Left ventricle myocardium inferior (tissue), 1 donor: ENCODE measurements at regions not wholly inside any gene's neighbourhood (a gene's known extent, or its start where the extent isn't known, plus 50 kb on each side); places are given as distances from the start of the nearest gene placed in this dataset.
"Not testable (repeated sequence)": the region's sequence is repeated elsewhere in the genome, so short reads cannot be mapped to it uniquely, and the experiment has no call there.

ENCODE experiments used
- DNase-seq: peaks from one replicate; pipeline ENCODE4 v3.0.0-alpha.2; 2020
- H3K27ac ChIP-seq: fragments of 200-600 bp; replicated peaks from 2 replicates; pipeline ENCODE4 v1.8.0; 2021
- H3K27me3 ChIP-seq: fragments of 200-600 bp; 2 replicates; pipeline ENCODE4 v1.8.0; 2021; ENCODE audit warnings: low read depth
- H3K36me3 ChIP-seq: fragments of 200-600 bp; 2 replicates; pipeline ENCODE4 v1.8.0; 2021
- H3K4me1 ChIP-seq: fragments of 200-600 bp; 2 replicates; pipeline ENCODE4 v1.8.0; 2021
- H3K4me3 ChIP-seq: fragments of 200-600 bp; 2 replicates; pipeline ENCODE4 v1.8.0; 2021; ENCODE audit warnings: mild to moderate bottlenecking, moderate library complexity
- H3K9me3 ChIP-seq: fragments of 200-600 bp; replicated peaks from 2 replicates; pipeline ENCODE4 v1.8.0; 2021
- intact Hi-C: fragments of 100-400 bp; cut with micrococcal nuclease; formaldehyde crosslinking; loops from one replicate; pipeline ENCODE4 v1.11.0; 2022
- TF ChIP-seq, protein P1 (sequence below): fragments of 200-600 bp; IDR thresholded peaks from 2 replicates; pipeline ENCODE4 v1.8.0; 2021; ENCODE audit warnings: antibody characterized with exemption, mild to moderate bottlenecking, borderline replicate concordance
- donor health status: DM: no; HTN: yes; CAD: no; lungs with severe emphysema.

- no peak for DNase-seq
- H3K27me3 ChIP-seq = no peaks in the 10 kb centered on the region
- peaks cover 28% of the 10 kb centered on the region for H3K4me1 ChIP-seq
- intact Hi-C loops = no loop called here
- H3K4me3 ChIP-seq = no peak overlapping the region
- TF ChIP-seq, protein P1, sequence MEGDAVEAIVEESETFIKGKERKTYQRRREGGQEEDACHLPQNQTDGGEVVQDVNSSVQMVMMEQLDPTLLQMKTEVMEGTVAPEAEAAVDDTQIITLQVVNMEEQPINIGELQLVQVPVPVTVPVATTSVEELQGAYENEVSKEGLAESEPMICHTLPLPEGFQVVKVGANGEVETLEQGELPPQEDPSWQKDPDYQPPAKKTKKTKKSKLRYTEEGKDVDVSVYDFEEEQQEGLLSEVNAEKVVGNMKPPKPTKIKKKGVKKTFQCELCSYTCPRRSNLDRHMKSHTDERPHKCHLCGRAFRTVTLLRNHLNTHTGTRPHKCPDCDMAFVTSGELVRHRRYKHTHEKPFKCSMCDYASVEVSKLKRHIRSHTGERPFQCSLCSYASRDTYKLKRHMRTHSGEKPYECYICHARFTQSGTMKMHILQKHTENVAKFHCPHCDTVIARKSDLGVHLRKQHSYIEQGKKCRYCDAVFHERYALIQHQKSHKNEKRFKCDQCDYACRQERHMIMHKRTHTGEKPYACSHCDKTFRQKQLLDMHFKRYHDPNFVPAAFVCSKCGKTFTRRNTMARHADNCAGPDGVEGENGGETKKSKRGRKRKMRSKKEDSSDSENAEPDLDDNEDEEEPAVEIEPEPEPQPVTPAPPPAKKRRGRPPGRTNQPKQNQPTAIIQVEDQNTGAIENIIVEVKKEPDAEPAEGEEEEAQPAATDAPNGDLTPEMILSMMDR = no peak
- no peak overlapping the region for H3K27ac ChIP-seq
- H3K9me3 ChIP-seq = no peaks in the 10 kb centered on the region
- H3K36me3 ChIP-seq = no peaks in the 10 kb centered on the region
Measured at GRCh38 chr2:61662990-61663389, 124.8 kb upstream of the XPO1 start.

DNA sequence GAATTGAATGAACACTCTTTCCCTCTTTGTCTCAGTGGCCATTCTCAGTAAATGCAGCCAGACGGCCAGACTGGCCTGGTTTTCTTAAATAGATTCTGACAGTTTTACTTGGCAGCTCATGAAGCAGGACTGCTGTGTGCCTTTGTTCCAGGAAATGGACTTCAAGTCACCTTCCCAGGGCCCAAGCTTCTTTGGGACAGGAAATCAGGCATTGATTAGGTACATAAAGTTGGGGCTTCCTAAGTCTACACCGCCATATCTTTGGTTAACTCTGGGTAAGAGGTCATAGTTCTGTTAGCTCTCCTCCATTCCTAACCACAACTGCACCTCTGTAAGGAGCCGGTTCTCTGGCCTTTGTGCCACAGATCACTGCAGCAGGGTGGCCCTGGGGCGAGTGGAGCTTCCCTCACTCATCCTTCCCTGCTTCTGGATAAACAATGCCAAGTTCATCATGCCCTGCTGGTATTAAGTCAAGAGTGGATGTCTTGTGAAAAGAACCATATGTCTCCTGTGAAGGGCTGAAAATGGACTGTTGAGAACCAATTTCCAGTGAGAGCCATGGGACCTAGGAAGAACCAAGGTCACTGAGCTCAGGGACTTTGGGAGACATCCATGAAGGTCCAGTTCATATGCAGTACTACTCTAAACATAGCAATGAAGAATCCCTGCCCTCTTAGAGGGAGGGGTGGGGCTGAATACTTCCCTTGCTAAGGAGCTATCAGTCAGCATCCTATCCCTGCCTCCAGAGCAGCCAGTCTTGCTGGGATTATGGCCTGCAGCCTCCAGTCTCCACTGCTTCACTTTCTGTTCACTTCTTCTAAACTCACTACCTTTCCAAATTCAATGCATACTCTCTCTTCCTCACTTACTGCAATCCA lies 122.6 kb upstream of the XPO1 start:
- Histone ChIP-seq H3K27ac (peak overlapping the region; percentile 85), H3K4me3 (no peak overlapping the region), H3K4me1 (peaks cover 28% of the 10 kb centered on the region), H3K27me3 (no peaks in the 10 kb centered on the region), H3K9me3 (no peaks in the 10 kb centered on the region), H3K36me3 (no peaks in the 10 kb centered on the region)
- TF ChIP-seq, protein P1 = peak; percentile 44
- intact Hi-C loops = no loop called here
- DNase-seq = peak; percentile 23

DNA sequence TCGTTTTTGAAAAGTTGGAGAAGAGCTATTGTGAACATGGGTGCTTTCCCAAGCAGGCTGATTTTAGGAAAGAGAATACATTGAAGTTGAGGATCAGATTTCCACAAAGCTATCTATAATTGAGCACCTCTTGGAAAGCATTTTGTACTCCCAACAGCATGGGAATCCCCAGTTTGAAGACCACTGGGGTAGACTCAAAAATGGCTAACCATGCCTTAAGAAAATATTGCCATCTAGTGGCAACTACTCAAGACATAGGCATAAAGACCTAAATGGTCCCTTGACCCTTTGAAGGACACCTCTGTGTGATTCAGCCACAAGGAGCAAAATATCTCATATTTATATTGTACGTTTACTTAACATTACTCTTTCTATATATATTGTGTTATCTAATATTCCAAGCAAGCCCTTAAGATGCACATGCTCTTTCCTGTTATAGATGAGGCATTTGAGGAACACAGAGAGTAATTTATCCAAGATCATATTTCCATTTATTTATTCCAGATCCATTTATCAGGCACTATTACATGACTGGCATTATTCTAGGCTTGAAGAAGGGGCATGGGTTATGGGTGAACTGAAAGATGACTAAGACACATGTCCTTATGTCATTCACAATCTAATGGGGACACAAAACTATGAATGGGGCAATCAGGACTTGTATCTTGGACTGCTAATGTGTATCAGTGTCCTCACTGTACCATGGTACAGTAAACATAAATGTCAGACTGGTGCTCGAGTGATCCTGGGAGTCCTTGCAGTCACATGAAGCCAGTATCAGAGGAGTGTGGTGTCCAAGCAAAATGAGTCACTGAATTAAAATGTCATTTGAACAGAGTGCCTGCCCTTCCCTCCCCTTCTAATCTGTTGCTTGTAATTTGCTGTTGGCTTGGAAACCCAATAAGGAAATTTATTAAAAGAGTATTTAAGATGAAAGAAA lies 121.0 kb upstream of the XPO1 start:
- TF ChIP-seq, protein P1 = peak; percentile 55
- Histone ChIP-seq H3K4me3 (no peak overlapping the region), H3K9me3 (no peaks in the 10 kb centered on the region), H3K36me3 (no peaks in the 10 kb centered on the region), H3K27me3 (no peaks in the 10 kb centered on the region), H3K4me1 (peaks cover 28% of the 10 kb centered on the region), H3K27ac (peak overlapping the region; percentile 85)
- no peak for DNase-seq
- intact Hi-C loops = no loop called here

GRCh38 chr2:61649946-61650345 lies 111.8 kb upstream of the XPO1 start:
- H3K4me1 ChIP-seq, H3K27ac ChIP-seq, H3K4me3 ChIP-seq, intact Hi-C loops, H3K27me3 ChIP-seq, H3K36me3 ChIP-seq, DNase-seq: not testable (repeated sequence)
- peaks cover 22% of the 10 kb centered on the region for H3K9me3 ChIP-seq

DNA sequence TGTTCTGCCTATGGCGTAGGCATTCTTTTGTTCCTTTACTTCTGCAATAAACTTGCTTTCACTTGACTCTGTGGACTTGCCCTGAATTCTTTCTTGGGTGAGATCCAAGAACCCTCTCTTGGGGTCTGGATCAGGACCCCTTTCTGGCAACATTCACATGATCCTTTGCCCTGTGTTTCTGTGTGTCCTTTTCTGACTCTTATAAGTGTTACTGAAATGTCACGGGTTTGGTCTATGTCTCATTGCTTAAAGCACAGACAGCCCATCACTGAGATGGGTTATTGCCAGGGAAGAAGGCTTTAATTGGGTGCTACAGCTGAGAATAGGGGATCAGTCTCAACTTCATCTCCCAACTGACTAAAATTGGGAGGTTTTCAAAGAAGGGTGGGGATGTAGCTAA lies 110.9 kb upstream of the XPO1 start:
- intact Hi-C loops = no loop called here
- H3K27me3 ChIP-seq = no peaks in the 10 kb centered on the region
- no peaks in the 10 kb centered on the region for H3K36me3 ChIP-seq
- peaks cover 22% of the 10 kb centered on the region for H3K9me3 ChIP-seq
- H3K4me1 ChIP-seq = no peaks in the 10 kb centered on the region
- TF ChIP-seq, protein P1 = no peak
- no peak overlapping the region for H3K4me3 ChIP-seq
- DNase-seq = no peak
- no peak overlapping the region for H3K27ac ChIP-seq
